GM21360 (cell line): ENCODE measurements at regions not wholly inside any gene's neighbourhood (a gene's known extent, or its start where the extent isn't known, plus 50 kb on each side); places are given as distances from the start of the nearest gene placed in this dataset.
"Not testable (repeated sequence)": the region's sequence is repeated elsewhere in the genome, so short reads cannot be mapped to it uniquely, and the experiment has no call there.

Experiments
- ATAC-seq: cut with Tn5 transposase; IDR thresholded peaks from one replicate; pipeline ENCODE4 v1.9.1; 2021; ENCODE audit warnings: mild to moderate bottlenecking, moderate library complexity; ENCODE audit not compliant: unreplicated experiment

GRCh38 chr3:187995667-187996066, 158.3 kb upstream of the LPP start:
- no peak for ATAC-seq

- no peak for ATAC-seq
Measured at GRCh38 chr3:187996609-187997008, 157.3 kb upstream of the LPP start.

GRCh38 chr3:187997490-187997889, 156.5 kb upstream of the LPP start:
- ATAC-seq, result no peak

- no peak for ATAC-seq
Measured at GRCh38 chr3:187997946-187998561, 155.9 kb upstream of the LPP start.

GRCh38 chr3:187998611-187999010, 155.3 kb upstream of the LPP start:
- no peak for ATAC-seq

- no peak for ATAC-seq
Measured at GRCh38 chr3:187999821-188000220, 154.1 kb upstream of the LPP start.

- ATAC-seq, result no peak
Measured at GRCh38 chr3:188000361-188000861, 153.5 kb upstream of the LPP start.

- no peak for ATAC-seq
Measured at GRCh38 chr3:188001093-188001492, 152.9 kb upstream of the LPP start.

- ATAC-seq, result no peak
Measured at GRCh38 chr3:188001926-188002325, 152.0 kb upstream of the LPP start.

GRCh38 chr3:188002626-188003138, 151.3 kb upstream of the LPP start:
- ATAC-seq, result no peak

- ATAC-seq, result no peak
Measured at GRCh38 chr3:188003188-188004171, 150.5 kb upstream of the LPP start.

GRCh38 chr3:188006726-188007393, 147.1 kb upstream of the LPP start:
- no peak for ATAC-seq

- ATAC-seq, result no peak
Measured at GRCh38 chr3:188007897-188008296, 146.1 kb upstream of the LPP start.

- ATAC-seq, result no peak
Measured at GRCh38 chr3:188008582-188009213, 145.3 kb upstream of the LPP start.

- ATAC-seq, result no peak
Measured at GRCh38 chr3:188010478-188010877, 143.5 kb upstream of the LPP start.

- ATAC-seq, result no peak
Measured at GRCh38 chr3:188019727-188020126, 134.2 kb upstream of the LPP start.

- ATAC-seq, result no peak
Measured at GRCh38 chr3:188021041-188021440, 132.9 kb upstream of the LPP start.

GRCh38 chr3:188021502-188022040, 132.4 kb upstream of the LPP start:
- no peak for ATAC-seq

- ATAC-seq, result not testable (repeated sequence)
Measured at GRCh38 chr3:188022902-188023301, 131.1 kb upstream of the LPP start.

- ATAC-seq, result no peak
Measured at GRCh38 chr3:188025555-188025954, 128.4 kb upstream of the LPP start.
